Renal pelvis (tissue), 1 donor: ENCODE measurements at regions not wholly inside any gene's neighbourhood (a gene's known extent, or its start where the extent isn't known, plus 50 kb on each side); places are given as distances from the start of the nearest gene placed in this dataset.
"Not testable (repeated sequence)": the region's sequence is repeated elsewhere in the genome, so short reads cannot be mapped to it uniquely, and the experiment has no call there.

ENCODE experiments used
- DNase-seq: peaks from one replicate; pipeline ENCODE4 v3.0.0-alpha.2; 2013

DNA sequence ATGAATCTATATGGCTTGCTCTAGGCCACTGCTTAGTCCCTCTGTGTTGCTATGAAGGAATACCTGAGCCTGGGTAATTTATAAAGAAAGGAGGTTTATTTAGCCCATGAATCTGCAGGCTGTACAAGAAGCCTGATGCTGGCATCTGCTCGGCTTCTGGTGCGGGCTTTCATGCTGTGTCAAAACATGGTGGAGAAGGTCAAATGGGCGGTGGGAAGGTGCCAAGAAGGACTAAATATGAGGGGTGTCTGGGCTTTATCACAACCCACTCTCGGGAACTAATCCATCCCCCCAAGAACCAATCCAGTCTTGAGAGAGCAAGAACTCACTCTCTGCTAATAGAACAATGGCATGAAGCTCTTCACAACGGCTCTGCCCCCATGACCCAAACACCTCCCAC lies 481.6 kb downstream of the EIPR1 start:
- DNase-seq = no peak

DNA sequence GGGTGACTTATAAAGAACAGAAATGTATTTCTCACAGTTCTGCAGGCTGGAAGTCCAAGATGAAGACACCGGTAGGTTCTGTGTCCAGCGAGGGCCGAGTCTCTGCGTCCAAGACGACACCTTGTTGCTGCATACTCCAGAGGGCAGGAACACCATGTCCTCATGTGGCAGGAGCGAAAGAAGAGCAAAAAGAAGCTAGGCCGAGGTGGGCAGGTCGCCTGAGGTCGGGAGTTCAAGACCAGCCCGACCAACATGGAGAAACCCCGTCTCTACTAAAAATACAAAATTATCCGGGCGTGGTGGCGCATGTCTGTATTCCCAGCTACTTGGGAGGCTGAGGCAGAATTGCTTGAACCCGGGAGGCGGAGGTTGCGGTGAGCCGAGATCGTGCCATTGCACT lies 483.6 kb downstream of the EIPR1 start:
- DNase-seq = not testable (repeated sequence)

DNA sequence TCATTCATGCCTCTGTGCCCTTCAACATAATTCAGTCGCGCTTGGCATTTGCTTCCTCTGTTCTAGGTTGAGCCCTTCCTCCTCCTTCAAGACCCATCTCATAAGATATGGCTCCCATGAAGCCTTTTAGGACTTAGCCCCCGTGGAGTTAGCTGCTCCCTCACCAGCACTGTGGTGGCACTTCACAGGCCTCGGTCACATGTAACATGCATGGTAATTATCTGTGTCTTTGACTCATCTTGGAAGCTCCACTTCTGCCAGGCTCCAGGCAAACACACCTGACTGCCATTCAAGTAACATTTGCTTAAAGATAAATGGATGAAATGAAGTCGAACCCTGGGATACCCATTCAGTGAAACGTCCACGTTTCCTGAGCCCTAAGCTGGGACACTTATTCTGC lies 484.7 kb downstream of the EIPR1 start:
- no peak for DNase-seq

DNA sequence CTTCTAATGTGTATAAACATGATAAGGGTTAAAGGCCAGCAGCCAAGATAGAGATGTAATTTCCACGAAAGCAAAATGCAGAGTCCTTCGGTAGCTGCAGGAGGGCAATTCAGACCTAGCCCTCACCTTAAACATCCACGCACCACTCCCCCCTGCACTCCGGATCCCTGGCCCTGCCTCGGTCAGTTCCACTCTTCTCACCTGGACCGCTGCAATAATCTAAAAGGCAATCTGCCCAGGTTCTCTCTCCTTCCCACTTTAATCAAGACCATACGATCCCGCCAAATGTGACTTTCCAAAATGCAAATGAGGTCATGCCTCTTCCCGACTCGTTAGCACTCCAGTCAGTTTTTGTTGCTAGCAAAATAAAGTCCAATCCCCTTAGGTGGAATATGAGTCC lies 485.2 kb downstream of the EIPR1 start:
- no peak for DNase-seq

DNA sequence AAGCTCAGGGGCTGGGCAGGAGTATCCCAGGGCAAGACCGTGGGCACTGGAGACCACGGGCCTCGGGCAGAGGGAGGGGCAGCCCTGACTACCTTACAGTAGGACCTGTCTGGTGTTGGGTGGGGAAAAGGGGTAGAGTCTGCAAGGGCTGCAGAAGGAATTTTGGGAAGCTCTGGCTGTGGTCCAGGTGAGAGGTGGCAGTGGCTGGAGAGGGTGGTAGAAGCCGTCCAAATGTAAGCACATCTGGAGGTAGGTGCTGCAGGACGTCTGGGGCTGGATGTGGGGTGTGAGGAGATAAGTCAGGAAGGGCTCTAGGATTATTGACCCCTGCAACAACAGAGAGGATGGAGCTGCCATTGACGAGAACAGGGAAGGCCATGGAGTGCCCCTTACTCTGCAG lies 486.7 kb downstream of the EIPR1 start:
- DNase-seq = no peak

DNA sequence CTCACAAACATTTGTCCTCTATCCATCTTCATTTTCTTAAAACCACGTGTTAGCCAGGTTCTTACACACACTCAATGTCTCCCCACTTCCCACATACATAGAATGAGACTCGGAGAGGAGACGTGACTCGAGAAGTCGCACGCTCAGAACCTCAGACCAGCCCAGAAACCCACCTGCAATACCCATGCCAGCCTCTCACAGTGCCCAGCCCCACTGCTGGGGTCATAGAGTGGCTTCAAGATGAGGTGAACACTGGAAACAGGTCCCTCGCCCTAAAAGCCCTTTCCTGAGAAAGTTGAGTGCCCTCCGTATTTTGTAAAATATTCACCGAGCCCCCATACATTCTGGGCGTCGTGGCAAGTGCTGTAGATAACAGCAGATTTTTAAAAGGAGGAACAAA lies 487.4 kb downstream of the EIPR1 start:
- no peak for DNase-seq

DNA sequence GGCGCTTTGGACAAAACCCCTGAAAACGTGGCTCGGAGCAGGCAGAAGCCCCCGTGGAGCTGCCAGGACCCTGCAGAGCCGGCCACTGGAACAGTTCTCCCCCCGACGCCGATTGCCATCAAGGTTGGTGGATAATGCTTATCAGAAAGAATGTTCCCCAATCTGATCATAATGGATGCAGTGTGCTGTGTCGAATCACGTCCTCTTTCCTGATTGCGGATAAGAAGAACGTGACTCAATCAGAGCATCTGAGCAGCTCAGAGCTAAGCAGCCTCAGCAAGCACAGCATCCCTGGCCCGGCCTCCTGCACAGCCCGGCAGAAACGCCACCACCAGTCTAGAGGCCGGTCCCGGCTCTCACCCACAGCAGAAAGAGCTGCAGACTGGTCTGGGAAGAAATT lies 488.0 kb downstream of the EIPR1 start:
- DNase-seq = no peak

DNA sequence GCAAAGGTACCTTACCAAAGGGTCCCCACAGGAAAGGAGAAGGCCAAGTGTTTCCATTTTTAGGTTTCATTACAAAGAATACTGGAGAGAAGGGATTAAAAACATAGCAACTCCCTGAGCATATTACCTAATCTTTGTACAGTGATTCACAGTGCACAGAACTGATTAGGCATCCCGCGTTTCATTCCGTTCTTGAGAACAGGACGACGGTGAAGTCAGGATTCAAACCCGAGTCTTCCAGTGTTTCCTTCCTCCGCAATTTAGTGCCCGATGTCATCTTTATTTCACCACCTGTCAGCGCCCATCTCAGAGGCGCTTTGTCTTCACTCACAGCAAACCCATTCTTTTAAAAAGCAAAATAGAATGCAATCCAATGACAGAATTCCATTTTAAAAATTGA lies 488.5 kb downstream of the EIPR1 start:
- no peak for DNase-seq

DNA sequence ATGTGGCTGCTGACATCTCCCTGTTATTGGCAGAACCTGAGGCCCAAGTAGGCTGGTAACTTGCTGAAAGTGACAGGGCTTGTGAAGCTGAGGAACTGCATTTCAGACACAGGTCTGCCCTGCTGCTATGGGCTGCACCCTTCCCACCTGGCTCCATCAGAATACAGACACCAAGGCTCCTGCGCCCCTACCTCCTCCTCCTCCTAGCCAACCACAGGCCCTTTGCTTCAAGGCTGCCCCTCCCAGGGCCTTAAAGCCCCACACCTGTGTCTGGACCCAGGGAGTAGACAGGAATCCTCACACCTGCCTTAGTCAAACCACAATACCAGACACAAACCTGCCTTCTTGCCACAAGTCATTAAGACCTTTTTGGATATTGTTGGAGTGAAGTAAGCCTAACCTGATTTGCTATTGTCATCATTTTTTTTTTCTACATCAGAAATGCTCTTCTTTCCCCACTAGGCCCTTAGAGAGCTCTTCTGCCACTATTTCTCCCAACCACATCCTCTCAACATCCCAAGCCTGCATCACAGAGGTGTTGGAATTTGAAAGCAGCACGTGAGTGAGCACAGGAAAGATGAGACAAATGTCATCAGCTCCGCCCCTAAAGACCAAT lies 489.7 kb downstream of the EIPR1 start:
- DNase-seq = no peak

DNA sequence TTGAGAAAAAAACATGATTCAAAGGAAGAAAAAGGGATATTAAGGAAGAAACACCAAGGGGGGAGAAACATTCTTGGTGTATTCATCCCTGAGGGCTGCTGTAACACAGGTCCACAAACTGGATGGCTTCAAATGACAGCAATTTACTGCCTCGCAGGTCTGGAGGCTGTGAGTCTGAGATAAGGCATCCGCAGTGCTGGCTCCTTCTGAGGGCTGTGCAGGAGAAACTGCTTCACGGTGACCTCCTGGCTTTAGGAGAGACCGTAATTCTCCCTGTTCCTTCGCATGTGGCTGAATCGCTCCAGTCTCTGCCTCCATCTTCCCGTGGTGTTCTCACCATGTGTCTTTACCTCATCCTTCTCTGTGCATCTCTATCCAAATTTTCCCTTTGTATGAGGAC lies 490.7 kb downstream of the EIPR1 start:
- no peak for DNase-seq

DNA sequence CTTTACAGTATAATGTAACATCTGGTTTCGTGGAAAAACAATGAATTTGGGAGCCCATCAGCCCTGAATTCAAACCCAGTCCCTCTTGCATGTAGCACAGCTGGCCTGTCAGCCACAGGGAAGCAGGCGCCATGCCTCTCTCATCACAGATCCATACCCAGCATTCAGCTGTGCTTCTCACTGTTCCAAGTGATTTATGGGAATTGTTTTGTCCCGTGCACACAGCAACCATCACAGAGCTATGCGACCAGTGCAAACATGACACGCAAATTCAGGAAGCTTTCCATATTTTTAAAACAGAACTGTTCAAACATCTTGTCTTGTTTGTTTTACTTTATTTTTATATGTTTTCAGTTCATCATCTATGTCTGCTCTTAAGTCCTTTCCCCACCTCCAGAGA lies 496.1 kb downstream of the EIPR1 start:
- peak; percentile 52 for DNase-seq

DNA sequence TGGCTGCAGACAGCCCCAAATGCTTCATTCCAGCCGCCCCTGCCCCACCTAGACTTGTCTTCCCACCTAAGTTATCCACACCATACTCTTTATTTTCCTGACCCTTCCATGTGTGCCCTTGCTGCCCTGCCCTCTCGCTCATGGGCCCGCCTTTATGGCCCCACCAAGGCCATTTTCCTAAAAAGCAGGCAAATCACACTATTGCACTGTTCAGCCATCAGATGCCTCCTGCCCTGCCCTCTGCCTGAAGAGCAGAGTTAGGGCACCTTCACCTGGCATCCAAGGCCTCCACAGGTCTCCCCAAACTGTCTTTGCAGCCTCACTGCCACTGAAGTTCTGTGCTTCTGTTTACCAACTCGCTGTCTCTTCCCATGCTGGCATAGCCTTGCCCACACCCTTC lies 496.7 kb downstream of the EIPR1 start:
- DNase-seq = no peak

DNA sequence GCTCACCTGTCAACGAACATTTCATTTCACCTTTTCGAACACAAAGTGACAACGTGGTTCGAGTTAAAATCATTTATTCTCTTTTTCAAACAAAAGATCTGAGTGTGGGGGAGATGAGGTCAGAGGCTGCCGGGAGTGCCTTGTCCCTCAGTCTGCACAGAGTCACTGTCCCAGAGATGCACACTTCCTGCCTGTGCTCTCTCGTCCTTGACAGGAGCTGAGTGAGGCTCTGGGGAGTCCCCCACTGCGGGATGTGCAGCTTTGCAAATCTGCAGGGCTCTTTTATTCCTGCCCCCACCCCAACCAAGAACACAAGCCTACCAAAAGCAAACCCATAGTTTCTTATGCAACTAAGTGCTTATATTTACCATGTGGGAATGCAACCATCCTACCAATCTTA lies 497.8 kb downstream of the EIPR1 start:
- no peak for DNase-seq

DNA sequence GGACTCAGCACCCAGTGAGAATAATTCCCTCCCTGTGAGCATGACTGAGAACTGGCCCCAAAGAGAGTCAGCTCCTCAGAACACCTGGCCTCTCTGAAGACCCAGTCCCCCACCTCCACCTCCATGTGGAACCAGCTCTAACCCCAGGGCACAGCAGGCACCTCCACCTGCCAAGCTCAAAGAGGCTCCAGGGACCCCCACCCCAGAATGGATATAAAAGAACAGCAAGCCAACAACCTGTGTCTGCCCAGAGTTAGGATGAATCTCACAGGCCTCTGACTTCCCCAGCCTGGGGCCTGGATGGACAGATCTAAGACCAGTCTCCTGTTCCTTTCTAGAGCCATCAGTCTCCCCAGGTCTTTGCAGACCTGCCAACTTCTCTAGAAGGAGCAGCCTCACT lies 498.5 kb downstream of the EIPR1 start:
- DNase-seq = no peak

DNA sequence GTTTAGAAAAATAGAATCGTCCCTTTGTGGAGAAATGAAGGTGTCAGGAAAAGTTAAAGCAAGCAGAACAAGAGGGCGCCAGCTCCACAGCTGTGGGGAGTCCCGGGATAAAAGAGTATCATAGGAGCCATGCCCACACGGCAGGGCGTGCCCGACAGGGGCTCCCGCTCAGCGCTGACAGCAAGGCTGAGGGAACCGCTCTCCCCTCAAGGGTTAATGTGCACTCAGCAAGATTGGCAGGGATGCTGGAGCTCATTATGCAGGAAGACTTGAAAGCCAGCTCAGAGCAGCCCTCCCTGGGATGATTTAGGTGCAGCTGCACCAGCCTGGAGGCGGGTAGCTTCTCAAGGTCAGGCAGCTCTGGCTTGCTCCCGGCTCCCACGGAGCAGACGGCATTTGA lies 500.2 kb downstream of the EIPR1 start:
- no peak for DNase-seq

DNA sequence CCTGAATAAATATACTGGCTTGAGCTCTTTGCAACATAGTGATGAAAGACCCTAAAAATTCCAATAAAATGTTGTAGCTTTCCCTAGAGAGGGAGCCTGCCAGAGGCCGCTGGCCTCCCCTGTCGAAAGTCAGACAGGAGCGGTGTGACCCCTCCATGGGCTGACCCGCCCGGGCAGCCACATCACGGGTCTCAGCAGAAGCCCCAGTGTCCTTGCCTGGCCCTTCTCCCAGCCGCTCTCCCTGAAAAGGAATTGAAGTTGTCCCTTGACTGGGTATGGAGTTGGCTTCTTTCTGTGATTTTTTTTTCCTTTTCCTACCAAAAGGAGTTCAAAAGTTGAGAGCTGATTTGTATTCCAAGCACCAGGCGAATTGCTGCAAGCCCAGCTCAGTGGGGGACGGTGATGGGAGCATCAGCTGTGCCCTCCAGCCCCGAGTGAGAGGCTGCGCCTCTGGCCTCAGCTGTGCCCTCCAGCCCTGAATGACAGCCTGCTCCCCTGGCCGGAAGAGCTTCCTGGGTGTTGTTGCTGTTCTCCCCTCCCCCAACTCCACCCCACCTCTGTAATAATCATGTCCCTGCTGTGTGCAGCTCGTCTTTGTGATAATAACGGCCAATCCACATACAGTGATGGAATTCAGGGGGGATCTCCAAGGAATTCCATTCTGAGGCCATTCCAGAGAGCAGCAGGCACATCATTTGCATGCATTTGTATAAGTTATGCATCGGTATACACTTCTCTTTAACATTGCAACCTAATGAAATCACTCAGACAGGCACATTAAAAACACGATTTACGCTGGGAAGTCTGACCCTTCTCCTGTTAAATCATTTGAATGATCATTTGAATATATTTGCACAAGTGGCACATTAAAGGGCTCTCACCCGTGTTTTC lies 501.0 kb downstream of the EIPR1 start:
- DNase-seq = peak; percentile 64

DNA sequence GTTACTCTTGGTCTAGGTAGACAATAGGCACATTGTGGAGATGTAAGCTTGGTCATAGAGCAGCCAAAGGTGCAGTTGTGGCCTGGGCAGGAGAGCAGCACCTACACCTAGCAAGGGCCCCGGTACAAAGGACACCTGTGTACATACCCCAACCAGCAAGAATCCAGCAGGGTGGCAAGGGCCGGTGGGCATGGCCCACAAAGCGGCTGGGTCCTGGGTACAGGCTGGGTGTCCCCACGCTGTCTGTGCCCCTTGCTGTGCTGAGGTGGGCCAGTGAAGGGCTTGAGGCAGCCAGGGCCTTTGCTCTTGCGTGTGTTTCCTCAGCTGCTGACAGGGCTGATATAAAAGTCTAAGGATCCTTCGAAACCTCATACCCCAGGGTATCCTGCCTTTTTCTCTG lies 501.8 kb downstream of the EIPR1 start:
- no peak for DNase-seq

DNA sequence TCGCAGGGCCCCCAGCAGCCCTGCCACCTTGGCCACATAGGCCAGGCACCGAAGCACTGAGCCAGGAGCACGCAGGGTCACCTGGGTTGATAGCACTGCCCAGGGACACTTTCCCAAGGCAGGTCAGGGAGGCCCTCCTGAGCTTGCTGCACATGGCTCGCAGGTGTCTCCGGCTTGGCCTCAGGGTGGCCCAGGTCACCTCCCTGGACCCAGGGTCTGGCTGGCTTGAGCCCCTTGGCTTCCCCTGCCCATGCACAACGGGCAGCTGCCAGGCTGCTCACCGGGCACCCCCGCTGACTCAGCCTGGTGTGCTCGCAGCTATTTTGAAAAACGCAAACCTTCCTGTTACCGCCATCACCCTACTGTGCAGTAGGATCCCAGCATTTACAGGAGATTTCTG lies 502.3 kb downstream of the EIPR1 start:
- no peak for DNase-seq

DNA sequence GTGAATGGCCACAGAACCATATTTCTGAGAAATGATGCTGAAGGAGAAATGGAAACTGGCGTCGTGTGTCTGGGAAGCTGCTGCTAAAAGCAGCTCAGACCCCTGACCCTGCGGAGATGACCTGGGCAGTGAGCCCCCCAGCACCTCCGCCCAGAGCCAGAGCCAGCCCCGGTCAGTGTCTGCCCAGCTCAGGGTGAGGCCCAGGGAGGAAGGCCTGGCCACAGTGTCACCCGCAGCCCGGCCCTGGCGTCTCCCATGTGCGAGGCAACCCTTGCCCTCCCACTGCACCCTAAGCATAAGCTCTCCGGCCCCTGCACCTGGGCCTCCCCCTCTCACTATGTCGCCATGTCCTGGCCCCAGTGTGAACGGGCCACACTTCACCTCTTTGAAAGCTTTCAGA lies 502.8 kb downstream of the EIPR1 start:
- DNase-seq = no peak

DNA sequence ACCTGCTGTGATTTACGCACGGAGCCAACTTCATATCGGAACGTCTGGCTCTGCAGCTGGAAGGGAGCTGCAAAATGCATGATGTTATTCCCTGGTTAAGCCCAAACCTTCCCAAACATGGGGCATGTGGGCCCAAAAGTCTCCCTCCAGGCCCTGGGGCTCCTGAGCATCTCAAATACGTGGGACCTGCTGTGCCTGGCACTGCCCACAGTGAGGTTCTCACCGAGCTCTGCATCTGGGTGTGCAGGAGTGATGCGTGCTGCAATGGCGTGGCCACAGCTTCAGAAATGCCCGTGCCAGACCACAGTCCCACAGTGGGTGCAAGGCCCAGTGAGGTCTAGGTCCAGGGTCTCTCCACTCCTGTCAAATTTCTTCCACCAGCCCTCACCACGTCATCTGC lies 503.3 kb downstream of the EIPR1 start:
- no peak for DNase-seq

DNA sequence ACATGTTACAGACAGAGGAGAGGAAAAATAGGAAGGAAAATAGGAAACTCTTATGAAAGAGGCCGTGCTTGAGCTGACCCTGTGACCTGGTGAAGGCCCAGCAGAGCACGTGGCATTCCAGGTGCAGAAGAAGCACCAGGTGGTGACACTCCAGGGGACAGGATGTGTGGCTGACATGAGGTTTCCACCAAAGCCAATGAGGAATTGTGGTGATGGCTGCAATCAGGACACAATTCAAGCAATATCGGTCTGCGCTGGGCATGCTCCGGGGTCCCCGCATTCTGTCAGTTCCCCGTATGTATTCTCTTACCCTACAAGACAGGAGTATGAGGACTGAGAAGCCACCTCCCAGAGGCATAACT lies 504.2 kb downstream of the EIPR1 start:
- DNase-seq = no peak

DNA sequence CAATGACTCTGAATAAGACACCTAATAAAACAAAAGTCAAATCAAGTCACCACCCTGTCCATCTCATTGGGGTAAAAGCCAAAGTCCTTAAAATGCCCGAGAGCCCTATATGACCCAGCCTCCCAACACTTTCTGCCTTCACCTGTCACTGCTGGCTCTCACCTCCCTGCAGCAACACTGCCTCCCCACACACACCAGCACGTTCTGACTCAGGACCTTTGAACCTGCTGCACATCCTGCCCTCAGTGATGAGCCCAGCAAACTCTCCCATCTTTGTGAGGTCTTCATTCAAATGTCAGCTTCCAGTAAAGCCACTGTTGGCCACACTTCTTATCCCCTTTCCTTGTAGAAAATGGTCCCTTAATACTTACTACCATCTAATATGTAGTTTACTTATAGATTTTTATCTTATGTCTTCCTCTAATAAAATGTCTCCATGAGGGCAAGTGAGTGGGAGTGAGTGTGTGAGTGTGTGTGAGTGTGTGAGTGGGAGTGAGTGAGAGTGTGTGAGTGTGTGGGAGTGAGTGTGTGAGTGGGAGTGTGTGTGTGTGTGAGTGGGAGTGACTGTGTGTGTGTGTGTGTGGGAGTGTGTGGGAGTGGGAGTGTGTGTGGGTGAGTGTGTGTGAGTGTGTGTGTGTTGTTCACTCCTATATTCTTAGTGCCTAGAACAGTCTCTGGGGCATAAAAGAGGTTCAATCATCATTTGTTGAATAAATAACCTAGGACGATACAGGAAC lies 504.7 kb downstream of the EIPR1 start:
- no peak for DNase-seq

DNA sequence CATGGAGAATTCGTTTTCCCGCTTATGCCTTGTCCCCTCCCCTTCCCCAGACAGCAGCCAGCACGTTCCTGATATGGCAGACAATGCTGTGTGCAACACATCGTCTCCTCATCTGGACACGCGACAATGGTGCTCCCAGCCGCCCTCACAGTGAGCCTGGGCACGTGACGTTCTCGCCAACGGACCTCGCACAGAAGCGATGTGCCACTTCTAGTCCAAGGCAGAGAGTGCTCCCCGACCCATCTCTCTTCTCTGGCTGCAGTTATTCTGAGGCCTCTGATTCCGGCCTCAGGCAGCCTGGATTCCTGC lies 505.4 kb downstream of the EIPR1 start:
- no peak for DNase-seq
